Left hindlimb (tissue), 1 donor: ENCODE measurements at regions not wholly inside any gene's neighbourhood (a gene's known extent, or its start where the extent isn't known, plus 50 kb on each side); places are given as distances from the start of the nearest gene placed in this dataset.
"Not testable (repeated sequence)": the region's sequence is repeated elsewhere in the genome, so short reads cannot be mapped to it uniquely, and the experiment has no call there.

ENCODE experiments used
- DNase-seq: peaks from one replicate; pipeline ENCODE4 v3.0.0-alpha.2; 2018

- DNase-seq, result not testable (repeated sequence)
Observed at GRCh38 chr10:109809954-109810353, 113.4 kb downstream of the XPNPEP1 start.

GRCh38 chr10:109801191-109801590, 122.1 kb downstream of the XPNPEP1 start:
- DNase-seq, result not testable (repeated sequence)

GRCh38 chr10:109790647-109791046, 132.7 kb downstream of the XPNPEP1 start:
- no peak for DNase-seq

- DNase-seq, result no peak
Observed at GRCh38 chr10:109784236-109784635, 139.1 kb downstream of the XPNPEP1 start.

- no peak for DNase-seq
Observed at GRCh38 chr10:109783286-109783685, 140.0 kb downstream of the XPNPEP1 start.

- no peak for DNase-seq
Observed at GRCh38 chr10:109780997-109781396, 142.3 kb downstream of the XPNPEP1 start.

GRCh38 chr10:109778993-109779392, 144.3 kb downstream of the XPNPEP1 start:
- no peak for DNase-seq

GRCh38 chr10:109774121-109774440, 149.2 kb downstream of the XPNPEP1 start:
- no peak for DNase-seq

GRCh38 chr10:109773288-109774120, 149.8 kb downstream of the XPNPEP1 start:
- no peak for DNase-seq

- no peak for DNase-seq
Observed at GRCh38 chr10:109770663-109771062, 152.6 kb downstream of the XPNPEP1 start.

- no peak for DNase-seq
Observed at GRCh38 chr10:109769966-109770365, 153.3 kb downstream of the XPNPEP1 start.

- DNase-seq, result no peak
Observed at GRCh38 chr10:109765838-109766237, 157.5 kb downstream of the XPNPEP1 start.

- DNase-seq, result no peak
Observed at GRCh38 chr10:109762555-109762954, 160.8 kb downstream of the XPNPEP1 start.

- not testable (repeated sequence) for DNase-seq
Observed at GRCh38 chr10:109757670-109758069, 165.6 kb downstream of the XPNPEP1 start.

- DNase-seq, result no peak
Observed at GRCh38 chr10:109746861-109747260, 176.4 kb downstream of the XPNPEP1 start.

- no peak for DNase-seq
Observed at GRCh38 chr10:109744020-109744419, 179.3 kb downstream of the XPNPEP1 start.

- no peak for DNase-seq
Observed at GRCh38 chr10:109743574-109743973, 179.7 kb downstream of the XPNPEP1 start.

- no peak for DNase-seq
Observed at GRCh38 chr10:109743146-109743545, 180.2 kb downstream of the XPNPEP1 start.

GRCh38 chr10:109741712-109742111, 181.6 kb downstream of the XPNPEP1 start:
- no peak for DNase-seq

GRCh38 chr10:109740436-109740835, 182.9 kb downstream of the XPNPEP1 start:
- no peak for DNase-seq

GRCh38 chr10:109737626-109738025, 185.7 kb downstream of the XPNPEP1 start:
- DNase-seq, result no peak

- no peak for DNase-seq
Observed at GRCh38 chr10:109737009-109737408, 186.3 kb downstream of the XPNPEP1 start.

GRCh38 chr10:109735776-109736175, 187.5 kb downstream of the XPNPEP1 start:
- no peak for DNase-seq

GRCh38 chr10:109732254-109732965, 190.9 kb downstream of the XPNPEP1 start:
- no peak for DNase-seq
